IMR-90 (cell line): ENCODE measurements at regions not wholly inside any gene's neighbourhood (a gene's known extent, or its start where the extent isn't known, plus 50 kb on each side); places are given as distances from the start of the nearest gene placed in this dataset.

Experiments
- ATAC-seq: fragments of 200-7000 bp; cut with Tn5 transposase; 2 replicates; pipeline ENCODE4 v1.9.1; 2020; ENCODE audit warnings: low read depth, mild to moderate bottlenecking, moderate library complexity
- BruUV-seq: library from RNA; stranded (reverse); fragments of 400-500 nt; replicated peaks from 2 replicates; lab custom pipeline; 2021; lab: Mats Ljungman, UMichigan
- CTCF ChIA-PET: fragments of 300-600 bp; formaldehyde crosslinking; extraction: SDS; loops from one replicate; lab custom pipeline; 2021; ENCODE audit warnings: antibody characterized with exemption; lab: Yijun Ruan, JAX
- POLR2A ChIA-PET: fragments of 300-600 bp; sonication (Branson Sonifier 250); formaldehyde crosslinking; loops from one replicate; lab custom pipeline; 2022; ENCODE audit warnings: antibody characterized with exemption; ENCODE audit not compliant: unreplicated experiment; lab: Charles Lee
- DNase-seq: peaks from one replicate; pipeline ENCODE4 v3.0.0; 2013
- H2AFZ ChIP-seq: replicated peaks from 2 replicates; pipeline ENCODE3; 2013; ENCODE audit warnings: low read length, mild to moderate bottlenecking; ENCODE audit not compliant: poor library complexity
- H2AK5ac ChIP-seq: 2 replicates; pipeline ENCODE4 v1.6.1; 2013; ENCODE audit warnings: low read depth, low read length, inconsistent platforms
- H2AK9ac ChIP-seq: replicated peaks from 2 replicates; pipeline ENCODE3; 2013; ENCODE audit warnings: mild to moderate bottlenecking, low read depth, low read length, moderate library complexity; ENCODE audit not compliant: poor library complexity
- H2BK120ac ChIP-seq: 2 replicates; pipeline ENCODE4 v1.6.1; 2013; ENCODE audit warnings: low read depth, low read length, inconsistent platforms
- H2BK15ac ChIP-seq: 3 replicates; pipeline ENCODE4 v1.6.1; 2013; ENCODE audit warnings: low read depth, low read length, inconsistent platforms
- H2BK20ac ChIP-seq: 2 replicates; pipeline ENCODE4 v1.6.1; 2013; ENCODE audit warnings: low read depth, mild to moderate bottlenecking, inconsistent platforms, low read length, moderate library complexity
- H2BK5ac ChIP-seq: 2 replicates; pipeline ENCODE4 v1.6.1; 2013; ENCODE audit warnings: mild to moderate bottlenecking, low read depth, low read length, inconsistent platforms; ENCODE audit not compliant: poor library complexity, severe bottlenecking
- H3K14ac ChIP-seq: replicated peaks from 2 replicates; pipeline ENCODE4 v1.6.1; 2013; ENCODE audit warnings: low read depth, low read length, inconsistent platforms
- H3K18ac ChIP-seq: 2 replicates; pipeline ENCODE4 v1.6.1; 2013; ENCODE audit warnings: low read depth, low read length, control low read depth
- H3K23ac ChIP-seq: 2 replicates; pipeline ENCODE4 v1.6.1; 2013; ENCODE audit warnings: low read depth, low read length, inconsistent platforms
- H3K27ac ChIP-seq: 2 replicates; pipeline ENCODE4 v1.5.1; 2013; ENCODE audit warnings: mild to moderate bottlenecking, control low read depth, low read length; ENCODE audit not compliant: insufficient read depth
- H3K27me3 ChIP-seq: 2 replicates; pipeline ENCODE4 v1.6.1; 2013; ENCODE audit warnings: low read length; ENCODE audit not compliant: control insufficient read depth, insufficient read depth
- H3K36me3 ChIP-seq: 2 replicates; pipeline ENCODE4 v1.6.1; 2013; ENCODE audit warnings: low read length, mixed read lengths; ENCODE audit not compliant: control insufficient read depth, insufficient read depth
- H3K4ac ChIP-seq: 2 replicates; pipeline ENCODE4 v1.6.1; 2013; ENCODE audit warnings: low read depth, low read length, inconsistent platforms
- H3K4me1 ChIP-seq: 2 replicates; pipeline ENCODE4 v1.6.1; 2013; ENCODE audit warnings: low read length, mixed read lengths; ENCODE audit not compliant: control insufficient read depth, insufficient read depth
- H3K4me2 ChIP-seq: 2 replicates; pipeline ENCODE4 v1.6.1; 2013; ENCODE audit warnings: low read depth, mild to moderate bottlenecking, control low read depth, low read length, moderate library complexity
- H3K4me3 ChIP-seq: 2 replicates; pipeline ENCODE4 v1.5.1; 2013; ENCODE audit warnings: low read depth, mild to moderate bottlenecking, control low read depth, low read length, moderate library complexity; ENCODE audit not compliant: insufficient read depth
- H3K56ac ChIP-seq: 2 replicates; pipeline ENCODE4 v1.6.1; 2013; ENCODE audit warnings: low read length, inconsistent platforms; ENCODE audit not compliant: insufficient read depth; ENCODE audit errors: extremely low read depth
- H3K79me1 ChIP-seq, 2 experiments: 2 replicates each; pipeline ENCODE4 v1.6.1; 2013; ENCODE audit warnings: low read length in 2 of 2, inconsistent platforms in 1 of 2, low read depth in 1 of 2
- H3K9ac ChIP-seq: 2 replicates; pipeline ENCODE4 v1.6.1; 2013; ENCODE audit warnings: low read depth, low read length, control low read depth
- H3K9me1 ChIP-seq: 2 replicates; pipeline ENCODE4 v1.6.1; 2013; ENCODE audit warnings: low read length, inconsistent platforms; ENCODE audit not compliant: insufficient read depth
- H3K9me3 ChIP-seq: 2 replicates; pipeline ENCODE4 v1.6.1; 2013; ENCODE audit warnings: low read length; ENCODE audit not compliant: control insufficient read depth, insufficient read depth
- H4K20me1 ChIP-seq: 2 replicates; pipeline ENCODE4 v1.6.1; 2013; ENCODE audit warnings: low read length, inconsistent platforms; ENCODE audit not compliant: insufficient read depth
- H4K5ac ChIP-seq: 2 replicates; pipeline ENCODE4 v1.6.1; 2013; ENCODE audit warnings: mild to moderate bottlenecking, low read depth, low read length, control low read depth
- H4K8ac ChIP-seq, 2 experiments: 2 replicates each; pipeline ENCODE4 v1.6.1; 2013; ENCODE audit warnings: low read depth in 2 of 2, low read length in 2 of 2, control low read depth in 1 of 2, inconsistent platforms in 1 of 2
- H4K91ac ChIP-seq: 2 replicates; pipeline ENCODE4 v1.6.1; 2013; ENCODE audit warnings: low read depth, low read length, inconsistent platforms; ENCODE audit not compliant: insufficient read depth
- BHLHE40 ChIP-seq: fragments of 150-350 bp; IDR thresholded peaks from 2 replicates; pipeline ENCODE4 v1.6.1; 2016; ENCODE audit warnings: mild to moderate bottlenecking, low read depth, low read length
- WGBS, 2 experiments: methylation state at CpG; one replicate each; pipeline versions ENCODE4 v1.1.5 to v1.1.7; 2013; ENCODE audit warnings: missing lambda C conversion rate in 2 of 2; ENCODE audit not compliant: insufficient read length in 1 of 2; ENCODE audit errors: extremely low coverage in 2 of 2; 5-methylcytosine and 5-hydroxymethylcytosine counted together
- dilution Hi-C: fragments of 300-500 bp; cut with HindIII; formaldehyde crosslinking; loops from one replicate; pipeline ENCODE4 v1.14.3; 2018; ENCODE audit warnings: low sequenced_read_pairs; ENCODE audit not compliant: unreplicated experiment
- in situ Hi-C: fragments of 300-500 bp; cut with MboI; formaldehyde crosslinking; loops from 3 replicates; pipeline ENCODE4 v1.14.3; 2019; ENCODE audit warnings: low sequenced_read_pairs, inconsistent platforms, mixed read lengths
- intact Hi-C: fragments of 100-400 bp; cut with micrococcal nuclease; formaldehyde crosslinking; loops from 2 replicates; pipeline ENCODE4 v1.10.0; 2022

DNA sequence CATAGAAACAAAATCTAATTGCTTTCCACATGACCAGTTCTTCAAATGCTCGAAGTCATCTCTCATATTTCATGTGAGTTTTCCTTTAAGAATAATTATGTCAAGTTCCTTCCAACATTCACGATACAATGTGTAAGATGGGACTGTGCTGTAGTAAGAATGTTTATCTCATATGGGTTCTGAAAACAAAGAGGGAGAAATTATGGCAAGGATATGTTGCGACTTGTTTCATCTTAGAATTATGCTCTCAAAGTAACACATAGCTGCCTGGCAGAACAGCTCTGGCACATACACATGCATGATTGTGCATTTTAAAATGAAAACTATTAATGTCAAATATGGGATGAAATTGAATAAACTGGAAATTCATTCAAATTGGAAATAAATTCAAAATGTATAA lies 314.8 kb upstream of the ACVR2A start:
- no peak overlapping the region for H2BK120ac ChIP-seq
- H3K27ac ChIP-seq = no peak overlapping the region
- ATAC-seq (no peak), DNase-seq (no peak)
- no peaks in the 10 kb centered on the region for H4K20me1 ChIP-seq
- H2BK15ac ChIP-seq = no peak overlapping the region
- no peaks in the 10 kb centered on the region for H3K9me1 ChIP-seq
- no peak overlapping the region for H2AFZ ChIP-seq
- H2BK20ac ChIP-seq = no peak overlapping the region
- in situ Hi-C loops = no loop called here
- H3K4ac ChIP-seq = no peak overlapping the region
- no peaks in the 10 kb centered on the region for H3K4me1 ChIP-seq
- no peak overlapping the region for H4K8ac ChIP-seq
- H4K91ac ChIP-seq = no peak overlapping the region
- H3K14ac ChIP-seq = no peak overlapping the region
- dilution Hi-C loops = no loop called here
- no peak overlapping the region for H3K9ac ChIP-seq
- CTCF ChIA-PET = no interaction called here
- no TSS peak for BruUV-seq
- intact Hi-C loops = no loop called here
- no peak overlapping the region for H3K23ac ChIP-seq
- no peak overlapping the region for H2AK9ac ChIP-seq
- WGBS, 2 experiments = no CpG with 5 or more reads among the region's 3 CpGs
- no peak overlapping the region for H2AK5ac ChIP-seq
- H3K36me3 ChIP-seq = no peaks in the 10 kb centered on the region
- H4K5ac ChIP-seq = no peak overlapping the region
- no peak overlapping the region for H3K4me3 ChIP-seq
- POLR2A ChIA-PET = no interaction called here
- H3K56ac ChIP-seq = no peak overlapping the region
- peaks cover 3% of the 10 kb centered on the region; the same call in 1 of the 2 replicates for H3K9me3 ChIP-seq
- TF ChIP-seq BHLHE40 = no peak
- no peak overlapping the region for H3K4me2 ChIP-seq
- no peak overlapping the region for H2BK5ac ChIP-seq
- no peak overlapping the region for H3K18ac ChIP-seq
- H3K27me3 ChIP-seq = no peaks in the 10 kb centered on the region
- no peaks in the 10 kb centered on the region for H3K79me1 ChIP-seq
